GM12891 (cell line): ENCODE measurements at regions not wholly inside any gene's neighbourhood (a gene's known extent, or its start where the extent isn't known, plus 50 kb on each side); places are given as distances from the start of the nearest gene placed in this dataset.

Experiments
- PAX5 ChIP-seq: IDR thresholded peaks from 2 replicates; pipeline ENCODE4 v1.6.1; 2011; ENCODE audit warnings: low read length, moderate library complexity, mild to moderate bottlenecking; ENCODE audit not compliant: insufficient read depth, severe bottlenecking
- POLR2A ChIP-seq: IDR thresholded peaks from 2 replicates; pipeline ENCODE4 v1.6.1; 2011; ENCODE audit warnings: low read depth, low read length, control low read depth
- POLR2AphosphoS5 ChIP-seq: IDR thresholded peaks from 2 replicates; pipeline ENCODE4 v1.6.1; 2011; ENCODE audit warnings: low read depth, low read length, control low read depth
- POU2F2 ChIP-seq: IDR thresholded peaks from 2 replicates; pipeline ENCODE4 v1.6.1; 2011; ENCODE audit warnings: low read depth, mild to moderate bottlenecking, control low read depth, low read length, moderate library complexity
- SPI1 ChIP-seq: IDR thresholded peaks from 2 replicates; pipeline ENCODE4 v1.6.1; 2011; ENCODE audit warnings: low read depth, low read length, control low read depth
- TAF1 ChIP-seq: IDR thresholded peaks from 2 replicates; pipeline ENCODE4 v1.6.1; 2011; ENCODE audit warnings: low read depth, low read length, control low read depth

- TF ChIP-seq POLR2A (no peak), TAF1 (no peak), PAX5 (no peak), POLR2AphosphoS5 (no peak), SPI1 (no peak), POU2F2 (no peak)
Measured at GRCh38 chr12:89205517-89205916, 146.8 kb downstream of the DUSP6 start.
